Duodenal mucosa (tissue), 2 donors: ENCODE measurements at regions not wholly inside any gene's neighbourhood (a gene's known extent, or its start where the extent isn't known, plus 50 kb on each side); places are given as distances from the start of the nearest gene placed in this dataset.

ENCODE experiments used
- H3K27ac ChIP-seq: one replicate; pipeline ENCODE4 v1.7.0; 2013; ENCODE audit warnings: low read depth, low read length
- H3K27me3 ChIP-seq, 2 donors: one replicate each; pipeline ENCODE4 v1.7.0; 2013; ENCODE audit warnings: low read length in 2 of 2, control low read depth in 1 of 2; ENCODE audit not compliant: insufficient read depth in 2 of 2, control insufficient read depth in 1 of 2
- H3K36me3 ChIP-seq, 2 donors: one replicate each; pipeline ENCODE4 v1.7.0; 2013; ENCODE audit warnings: low read length in 2 of 2, control low read depth in 1 of 2; ENCODE audit not compliant: insufficient read depth in 2 of 2, control insufficient read depth in 1 of 2
- H3K4me1 ChIP-seq, 2 donors: one replicate each; pipeline ENCODE4 v1.7.0; 2013; ENCODE audit warnings: low read length in 2 of 2, control low read depth in 1 of 2; ENCODE audit not compliant: insufficient read depth in 2 of 2, control insufficient read depth in 1 of 2
- H3K4me3 ChIP-seq, 2 donors: one replicate each; pipeline ENCODE4 v1.7.0; 2013; ENCODE audit warnings: low read length in 2 of 2, low read depth in 1 of 2
- H3K9ac ChIP-seq, 2 donors: one replicate each; pipeline ENCODE4 v1.7.0; 2013; ENCODE audit warnings: low read length in 2 of 2, low read depth in 1 of 2
- H3K9me3 ChIP-seq, 2 donors: one replicate each; pipeline ENCODE4 v1.7.0; 2013; ENCODE audit warnings: low read length in 2 of 2, control low read depth in 1 of 2; ENCODE audit not compliant: control insufficient read depth in 1 of 2

GRCh38 chr11:71342116-71342515 is 89.7 kb upstream of the SHANK2 start:
- Histone ChIP-seq H3K4me3 (no peak overlapping the region), H3K36me3 (no peaks in the 10 kb centered on the region), H3K9me3 (no peaks in the 10 kb centered on the region), H3K27ac (no peak overlapping the region), H3K4me1 (no peaks in the 10 kb centered on the region), H3K9ac (no peak overlapping the region), H3K27me3 (no peaks in the 10 kb centered on the region)

DNA sequence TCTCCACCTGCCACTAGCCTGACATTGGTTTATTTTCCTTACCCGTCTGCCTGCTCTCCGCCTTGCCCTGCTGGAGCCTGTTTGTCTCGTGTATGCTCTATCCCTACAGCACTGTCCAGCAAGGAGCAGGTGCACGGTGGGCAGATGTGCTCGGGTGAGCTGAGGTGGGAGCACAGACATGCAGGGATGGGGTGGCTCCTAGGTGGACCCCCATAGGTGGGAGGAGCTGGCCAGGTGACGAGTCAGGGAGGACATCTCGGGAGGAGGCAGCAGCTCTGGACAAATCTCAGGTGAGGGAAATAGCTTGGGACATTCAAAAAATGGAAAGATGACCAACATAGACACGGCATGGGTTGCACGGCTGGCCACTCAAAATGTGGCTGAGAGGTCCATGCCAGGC is 89.2 kb upstream of the SHANK2 start:
- Histone ChIP-seq H3K27me3 (no peaks in the 10 kb centered on the region), H3K36me3 (no peaks in the 10 kb centered on the region), H3K4me1 (no peaks in the 10 kb centered on the region)

GRCh38 chr11:71341173-71341572 is 88.8 kb upstream of the SHANK2 start:
- Histone ChIP-seq H3K9me3 (no peaks in the 10 kb centered on the region), H3K9ac (no peak overlapping the region), H3K4me1 (no peaks in the 10 kb centered on the region), H3K27ac (no peak overlapping the region), H3K27me3 (no peaks in the 10 kb centered on the region), H3K4me3 (no peak overlapping the region), H3K36me3 (no peaks in the 10 kb centered on the region)

More for the DNA sequence above, 89.2 kb upstream of the SHANK2 start:
- no peak overlapping the region for H3K27ac ChIP-seq
- no peaks in the 10 kb centered on the region for H3K9me3 ChIP-seq
- no peak overlapping the region for H3K9ac ChIP-seq
- H3K4me3 ChIP-seq, result no peak overlapping the region

DNA sequence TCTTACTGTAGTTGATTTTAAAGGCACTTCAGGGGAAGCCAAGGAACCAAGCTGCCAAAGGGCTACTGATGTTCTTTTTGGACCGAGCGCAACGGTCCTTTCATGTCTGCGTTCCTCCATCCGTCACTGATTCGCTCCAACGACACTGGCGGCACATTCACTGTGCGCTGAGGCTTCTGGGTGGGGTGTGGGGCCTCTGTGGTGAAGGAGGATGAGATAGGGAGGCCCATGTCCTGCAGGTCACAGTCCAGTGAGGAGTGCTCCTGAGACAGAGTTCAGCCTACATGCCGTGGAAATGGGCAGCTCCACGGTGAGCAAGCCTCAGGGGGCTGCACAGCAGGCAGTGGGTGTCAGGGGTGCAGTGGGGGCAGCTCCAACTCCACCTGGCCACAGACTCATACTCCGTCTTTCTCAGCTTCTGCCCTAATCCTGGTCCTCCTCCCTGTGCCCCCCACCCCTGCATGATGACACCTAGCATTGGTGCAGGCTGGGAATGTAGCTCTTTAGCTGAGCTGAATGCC is 87.8 kb upstream of the SHANK2 start:
- Histone ChIP-seq H3K9ac (no peak overlapping the region), H3K36me3 (no peaks in the 10 kb centered on the region), H3K27ac (no peak overlapping the region), H3K27me3 (no peaks in the 10 kb centered on the region), H3K4me3 (no peak overlapping the region), H3K9me3 (no peaks in the 10 kb centered on the region), H3K4me1 (no peaks in the 10 kb centered on the region)

DNA sequence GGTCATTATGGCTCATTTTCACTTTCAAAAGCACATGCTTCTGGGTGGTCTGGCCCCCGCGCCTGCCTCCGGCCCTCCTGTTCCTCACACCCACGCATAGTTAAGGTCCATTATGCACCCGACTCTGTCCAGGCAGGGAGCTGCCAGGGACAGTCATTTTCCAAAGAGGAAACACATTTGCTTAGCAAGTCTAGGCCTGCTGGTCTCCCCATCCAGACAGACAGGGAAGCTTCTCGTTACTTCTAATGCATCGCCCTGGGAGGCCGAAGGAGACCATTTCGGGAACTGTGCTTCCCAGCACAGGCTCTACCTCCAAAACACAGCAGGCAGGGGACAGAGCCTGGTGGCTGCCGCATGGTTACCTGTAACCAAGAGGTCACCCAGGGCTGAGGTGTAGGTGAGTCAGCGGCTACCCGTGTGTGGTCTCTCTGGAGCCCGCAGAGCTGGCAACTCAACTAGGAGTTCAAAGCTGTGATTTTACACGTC is 87.1 kb upstream of the SHANK2 start:
- Histone ChIP-seq H3K4me3 (peak overlapping the region in 1 of 2 donors; percentile 23), H3K9me3 (no peaks in the 10 kb centered on the region), H3K27me3 (no peaks in the 10 kb centered on the region), H3K9ac (no peak overlapping the region), H3K36me3 (no peaks in the 10 kb centered on the region), H3K27ac (no peak overlapping the region), H3K4me1 (no peaks in the 10 kb centered on the region)

DNA sequence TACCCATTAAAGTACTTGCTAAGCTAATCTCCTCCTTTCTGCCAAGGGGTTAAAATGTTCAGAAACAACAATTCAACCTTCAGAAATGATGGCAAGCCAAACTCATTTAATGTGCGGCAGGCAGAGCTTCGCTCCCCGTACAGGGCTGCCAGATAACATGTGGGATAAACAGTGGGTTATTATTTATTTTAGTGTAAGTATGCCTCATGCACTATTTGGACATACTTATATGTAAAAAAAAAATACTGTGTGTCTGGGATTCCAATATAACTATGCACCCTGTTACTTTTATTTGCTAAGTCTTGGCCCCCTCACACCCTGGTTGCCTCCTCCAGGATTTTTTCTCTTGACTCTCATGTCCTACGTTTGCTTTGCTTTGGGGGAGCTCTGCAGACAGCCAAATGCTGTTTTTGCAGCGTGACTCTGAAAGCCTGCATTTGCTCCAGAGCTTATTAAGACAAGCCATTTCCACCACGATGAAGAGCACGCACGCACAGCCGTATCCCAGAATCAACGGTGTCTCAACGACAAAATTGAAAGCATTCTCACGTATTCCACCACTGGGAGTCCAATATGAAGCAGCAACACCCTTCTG is 86.5 kb upstream of the SHANK2 start:
- no peaks in the 10 kb centered on the region for H3K4me1 ChIP-seq
- no peaks in the 10 kb centered on the region for H3K9me3 ChIP-seq
- no peaks in the 10 kb centered on the region for H3K27me3 ChIP-seq
- H3K36me3 ChIP-seq, result no peaks in the 10 kb centered on the region
- peak overlapping the region in 1 of 2 donors; percentile 23 for H3K4me3 ChIP-seq
- H3K9ac ChIP-seq, result no peak overlapping the region
- no peak overlapping the region for H3K27ac ChIP-seq

- Histone ChIP-seq H3K9ac (no peak overlapping the region), H3K36me3 (no peaks in the 10 kb centered on the region), H3K4me1 (no peaks in the 10 kb centered on the region), H3K4me3 (no peak overlapping the region), H3K9me3 (peaks cover 0 to 4% of the 10 kb centered on the region in 2 donors), H3K27me3 (no peaks in the 10 kb centered on the region), H3K27ac (no peak overlapping the region)
Observed at GRCh38 chr11:71336996-71337754, 84.8 kb upstream of the SHANK2 start.

GRCh38 chr11:71336176-71336995 is 84.0 kb upstream of the SHANK2 start:
- no peaks in the 10 kb centered on the region for H3K27me3 ChIP-seq
- no peak overlapping the region for H3K9ac ChIP-seq
- no peaks in the 10 kb centered on the region for H3K36me3 ChIP-seq
- no peaks in the 10 kb centered on the region for H3K4me1 ChIP-seq
- no peak overlapping the region for H3K27ac ChIP-seq
- peaks cover 0 to 4% of the 10 kb centered on the region in 2 donors for H3K9me3 ChIP-seq
- H3K4me3 ChIP-seq, result no peak overlapping the region

DNA sequence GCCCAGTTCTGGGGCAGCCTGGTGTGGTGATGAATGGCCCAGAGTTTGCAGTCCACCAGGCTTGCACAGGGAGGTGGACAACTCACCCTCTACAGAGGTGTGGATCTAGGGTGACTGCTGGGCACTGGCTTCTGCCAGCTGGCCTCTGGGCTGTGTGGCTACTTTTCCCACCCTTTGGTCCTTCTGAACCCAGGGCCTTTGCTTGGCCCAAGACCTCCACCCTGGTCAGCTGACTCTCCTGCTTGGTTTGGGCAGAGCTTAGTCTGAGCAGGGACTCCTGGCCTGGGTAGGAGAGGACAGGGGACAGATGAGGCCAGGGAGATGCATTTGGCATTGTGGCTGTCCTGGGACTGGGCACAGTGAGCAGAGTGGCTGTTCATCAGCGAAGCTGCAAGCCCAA is 83.0 kb upstream of the SHANK2 start:
- Histone ChIP-seq H3K27me3 (no peaks in the 10 kb centered on the region), H3K9ac (no peak overlapping the region), H3K4me1 (no peaks in the 10 kb centered on the region), H3K4me3 (no peak overlapping the region), H3K27ac (no peak overlapping the region), H3K9me3 (peaks cover 0 to 4% of the 10 kb centered on the region in 2 donors), H3K36me3 (no peaks in the 10 kb centered on the region)

DNA sequence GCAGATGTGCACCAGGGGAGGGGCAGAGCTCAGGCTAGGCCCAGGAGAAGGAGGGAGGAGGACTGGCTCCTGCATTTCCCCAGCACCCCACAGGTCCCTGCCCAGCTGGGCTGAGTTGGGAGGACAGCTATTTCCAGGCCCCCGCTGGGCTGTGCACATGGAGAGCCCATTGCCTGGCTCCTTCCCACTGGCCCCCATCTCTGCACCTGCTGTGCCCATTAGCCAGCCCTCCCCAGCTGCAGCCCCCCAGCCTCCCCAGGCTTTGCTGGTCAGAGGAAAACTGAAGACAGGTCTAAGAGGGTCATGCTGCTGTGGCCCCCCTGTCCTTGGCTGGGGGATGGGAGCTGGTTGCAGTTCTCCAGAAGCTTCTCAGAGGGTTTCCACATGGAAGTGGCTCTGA is 81.8 kb upstream of the SHANK2 start:
- Histone ChIP-seq H3K4me1 (no peaks in the 10 kb centered on the region), H3K27ac (no peak overlapping the region), H3K9ac (no peak overlapping the region), H3K4me3 (no peak overlapping the region), H3K9me3 (peaks cover 0 to 4% of the 10 kb centered on the region in 2 donors), H3K36me3 (no peaks in the 10 kb centered on the region), H3K27me3 (no peaks in the 10 kb centered on the region)
